Upper lobe of right lung (tissue), 1 donor: ENCODE measurements at regions not wholly inside any gene's neighbourhood (a gene's known extent, or its start where the extent isn't known, plus 50 kb on each side); places are given as distances from the start of the nearest gene placed in this dataset.

Source experiments
- ATAC-seq: fragments of 200-7000 bp; cut with Tn5 transposase; one replicate; pipeline ENCODE4 v1.9.1; 2020; ENCODE audit warnings: mild to moderate bottlenecking, moderate library complexity
- DNase-seq: peaks from one replicate; pipeline ENCODE4 v3.0.0-alpha.2; 2020
- H3K27ac ChIP-seq: fragments of 200-600 bp; one replicate; pipeline ENCODE4 v1.8.0; 2022
- H3K27me3 ChIP-seq: fragments of 200-600 bp; one replicate; pipeline ENCODE4 v1.8.0; 2022; ENCODE audit warnings: mild to moderate bottlenecking
- H3K36me3 ChIP-seq: fragments of 200-600 bp; one replicate; pipeline ENCODE4 v1.8.0; 2022
- H3K4me1 ChIP-seq: fragments of 200-600 bp; one replicate; pipeline ENCODE4 v1.8.0; 2022
- H3K4me3 ChIP-seq: fragments of 200-600 bp; one replicate; pipeline ENCODE4 v1.8.0; 2022; ENCODE audit warnings: mild to moderate bottlenecking
- H3K9me3 ChIP-seq: fragments of 200-600 bp; one replicate; pipeline ENCODE4 v1.8.0; 2022
- intact Hi-C: fragments of 100-400 bp; cut with DNase I; formaldehyde crosslinking; loops from one replicate; pipeline ENCODE4 v1.11.0; 2022
- TF ChIP-seq, protein P1 (sequence below): fragments of 200-600 bp; IDR thresholded peaks from one replicate; pipeline ENCODE4 v1.8.0; 2022; ENCODE audit warnings: antibody characterized with exemption
- donor health status: DM: no; HTN: yes; CAD: no; lungs with severe emphysema.

DNA sequence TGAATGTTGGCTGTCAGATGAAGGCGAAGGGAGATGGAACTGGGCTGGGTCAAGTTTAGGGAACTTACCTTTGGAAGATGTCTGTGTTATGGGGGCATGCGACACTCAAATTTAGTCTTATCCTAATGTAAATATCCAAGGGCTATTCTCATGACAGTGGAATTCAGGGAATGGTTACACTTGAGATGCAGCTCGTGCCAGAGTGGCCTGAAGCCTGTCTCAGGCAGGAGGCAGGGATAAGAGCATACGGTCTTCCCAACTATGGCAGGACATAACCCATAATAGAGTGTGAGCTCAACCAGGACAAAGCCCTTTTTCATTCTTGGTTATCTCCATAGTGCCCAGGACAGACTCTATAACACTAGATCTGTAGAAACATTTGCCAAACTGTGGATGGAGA, 393.3 kb upstream of the CDH11 start:
- no peak for ATAC-seq
- TF ChIP-seq, protein P1, sequence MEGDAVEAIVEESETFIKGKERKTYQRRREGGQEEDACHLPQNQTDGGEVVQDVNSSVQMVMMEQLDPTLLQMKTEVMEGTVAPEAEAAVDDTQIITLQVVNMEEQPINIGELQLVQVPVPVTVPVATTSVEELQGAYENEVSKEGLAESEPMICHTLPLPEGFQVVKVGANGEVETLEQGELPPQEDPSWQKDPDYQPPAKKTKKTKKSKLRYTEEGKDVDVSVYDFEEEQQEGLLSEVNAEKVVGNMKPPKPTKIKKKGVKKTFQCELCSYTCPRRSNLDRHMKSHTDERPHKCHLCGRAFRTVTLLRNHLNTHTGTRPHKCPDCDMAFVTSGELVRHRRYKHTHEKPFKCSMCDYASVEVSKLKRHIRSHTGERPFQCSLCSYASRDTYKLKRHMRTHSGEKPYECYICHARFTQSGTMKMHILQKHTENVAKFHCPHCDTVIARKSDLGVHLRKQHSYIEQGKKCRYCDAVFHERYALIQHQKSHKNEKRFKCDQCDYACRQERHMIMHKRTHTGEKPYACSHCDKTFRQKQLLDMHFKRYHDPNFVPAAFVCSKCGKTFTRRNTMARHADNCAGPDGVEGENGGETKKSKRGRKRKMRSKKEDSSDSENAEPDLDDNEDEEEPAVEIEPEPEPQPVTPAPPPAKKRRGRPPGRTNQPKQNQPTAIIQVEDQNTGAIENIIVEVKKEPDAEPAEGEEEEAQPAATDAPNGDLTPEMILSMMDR: no peak
- intact Hi-C loops: no loop called here

DNA sequence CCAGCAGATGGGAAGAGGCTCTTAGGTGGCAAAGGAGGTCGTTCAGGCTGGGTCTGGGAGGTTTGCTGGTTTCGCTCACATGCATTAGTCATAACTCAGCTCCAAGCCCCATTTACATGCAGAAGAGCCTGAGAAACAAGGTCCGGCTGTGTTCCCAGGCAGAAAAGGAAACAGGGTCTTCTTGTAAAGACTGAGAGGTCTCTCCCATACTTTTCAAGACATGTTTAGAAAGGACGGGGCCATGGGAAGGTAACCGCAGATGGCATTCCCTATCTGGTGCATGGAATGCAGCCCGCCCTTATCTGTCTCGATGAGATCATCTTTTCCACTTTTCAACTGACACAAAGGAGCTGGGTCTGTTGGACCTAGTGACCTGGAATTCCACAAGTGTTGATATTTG, 389.0 kb upstream of the CDH11 start:
- ATAC-seq (no peak), DNase-seq (no peak)
- no peaks in the 10 kb centered on the region for H3K27me3 ChIP-seq
- intact Hi-C loops: no loop called here
- no peaks in the 10 kb centered on the region for H3K4me1 ChIP-seq
- TF ChIP-seq, protein P1: no peak
- no peak overlapping the region for H3K4me3 ChIP-seq
- H3K27ac ChIP-seq: no peak overlapping the region
- H3K36me3 ChIP-seq: no peaks in the 10 kb centered on the region
- no peaks in the 10 kb centered on the region for H3K9me3 ChIP-seq

More for the DNA sequence above, 393.3 kb upstream of the CDH11 start:
- Histone ChIP-seq H3K27me3 (no peaks in the 10 kb centered on the region), H3K4me3 (no peak overlapping the region), H3K9me3 (no peaks in the 10 kb centered on the region), H3K36me3 (no peaks in the 10 kb centered on the region), H3K4me1 (no peaks in the 10 kb centered on the region), H3K27ac (no peak overlapping the region)
- DNase-seq: no peak

DNA sequence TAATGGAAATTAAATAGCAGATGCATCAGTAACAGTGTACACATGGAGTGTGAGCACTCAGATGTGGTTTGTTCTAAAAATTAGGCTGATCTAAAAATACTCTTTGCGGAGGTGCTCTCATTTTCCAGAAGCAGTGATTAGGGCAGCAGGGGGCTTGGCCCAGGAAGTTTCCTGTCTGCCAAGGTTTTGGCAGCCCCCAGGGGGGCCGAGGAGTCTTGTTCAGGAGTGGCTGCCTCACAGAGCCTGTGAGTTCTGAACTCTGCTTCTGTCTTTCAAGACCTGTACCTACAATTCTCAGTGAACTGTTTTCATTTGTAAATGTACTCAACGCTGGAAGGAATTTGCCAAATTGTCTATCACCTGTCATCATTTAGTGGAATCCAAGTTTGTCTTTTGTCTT, 388.4 kb upstream of the CDH11 start:
- no peak for ATAC-seq
- intact Hi-C loops: no loop called here

DNA sequence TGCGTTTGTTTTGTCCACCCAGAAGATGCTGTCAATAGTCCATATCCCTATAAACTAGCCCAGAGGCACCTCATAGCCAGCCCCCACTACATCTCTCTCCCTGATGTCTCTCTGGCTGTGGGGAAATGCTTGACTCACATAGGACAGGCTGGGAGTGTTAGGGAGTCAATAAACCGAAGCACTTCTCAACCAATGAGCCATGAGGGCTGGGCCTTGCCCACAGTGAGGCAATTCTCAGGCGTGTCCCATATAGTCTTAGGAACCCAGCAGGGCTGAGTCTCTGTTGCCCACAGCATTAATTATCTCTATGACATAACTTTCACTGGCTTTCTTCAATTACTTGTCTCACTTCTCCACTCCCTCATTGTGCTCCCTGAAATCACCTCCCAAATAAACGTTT, 387.3 kb upstream of the CDH11 start:
- Histone ChIP-seq H3K4me3 (no peak overlapping the region), H3K27ac (no peak overlapping the region), H3K4me1 (no peaks in the 10 kb centered on the region), H3K9me3 (no peaks in the 10 kb centered on the region), H3K36me3 (no peaks in the 10 kb centered on the region), H3K27me3 (no peaks in the 10 kb centered on the region)
- DNase-seq: no peak
- intact Hi-C loops: no loop called here
- no peak for ATAC-seq
- TF ChIP-seq, protein P1: no peak

More for the DNA sequence above, 388.4 kb upstream of the CDH11 start:
- Histone ChIP-seq H3K36me3 (no peaks in the 10 kb centered on the region), H3K9me3 (no peaks in the 10 kb centered on the region), H3K4me3 (no peak overlapping the region), H3K27ac (no peak overlapping the region), H3K27me3 (no peaks in the 10 kb centered on the region), H3K4me1 (no peaks in the 10 kb centered on the region)
- no peak for DNase-seq
- TF ChIP-seq, protein P1: no peak

DNA sequence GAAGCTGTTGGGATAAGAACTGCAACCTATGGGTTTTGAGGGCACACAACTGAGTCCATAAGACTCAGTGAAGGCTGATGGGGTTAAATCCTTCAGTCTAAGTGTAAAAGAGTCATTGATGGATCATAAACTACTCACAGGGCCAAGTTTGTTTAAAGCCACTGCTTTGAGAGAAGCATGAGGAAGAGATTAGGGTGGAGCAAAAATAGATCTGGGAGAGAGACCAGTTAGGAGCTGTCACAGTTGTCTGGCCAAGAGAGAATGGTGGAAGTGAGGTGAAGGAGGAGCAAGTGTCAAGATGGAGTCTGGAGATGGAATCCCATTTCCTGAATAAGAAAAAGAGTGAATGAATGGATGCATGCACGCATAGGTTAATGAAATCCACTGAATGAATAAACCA, 379.1 kb upstream of the CDH11 start:
- Histone ChIP-seq H3K4me1 (no peaks in the 10 kb centered on the region), H3K4me3 (no peak overlapping the region), H3K27me3 (no peaks in the 10 kb centered on the region), H3K36me3 (no peaks in the 10 kb centered on the region), H3K27ac (no peak overlapping the region), H3K9me3 (no peaks in the 10 kb centered on the region)
- intact Hi-C loops: no loop called here
- ATAC-seq (no peak), DNase-seq (no peak)
- TF ChIP-seq, protein P1: no peak

DNA sequence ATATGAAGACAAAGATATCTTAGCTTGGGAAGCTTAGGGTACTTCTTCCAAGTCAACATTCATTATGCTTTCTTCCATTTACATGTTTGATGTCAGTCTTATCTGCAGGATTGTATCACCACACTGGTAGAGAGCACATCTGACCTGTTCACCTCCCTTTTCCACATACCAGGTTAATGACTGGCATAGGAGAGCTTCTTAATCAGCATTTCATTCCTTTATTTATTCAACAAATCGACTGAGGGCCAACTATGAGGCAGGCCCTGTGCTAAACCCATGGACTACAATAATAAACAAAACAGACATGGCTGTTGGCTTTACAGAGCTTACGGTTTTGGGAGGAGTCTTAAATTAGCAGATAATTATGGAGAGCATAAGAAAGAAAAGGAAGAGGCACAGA, 378.1 kb upstream of the CDH11 start:
- intact Hi-C loops: no loop called here
- ATAC-seq: no peak

More for the DNA sequence above, 378.1 kb upstream of the CDH11 start:
- Histone ChIP-seq H3K27me3 (no peaks in the 10 kb centered on the region), H3K27ac (no peak overlapping the region), H3K4me3 (no peak overlapping the region), H3K9me3 (no peaks in the 10 kb centered on the region), H3K36me3 (no peaks in the 10 kb centered on the region), H3K4me1 (no peaks in the 10 kb centered on the region)
- DNase-seq: no peak
- TF ChIP-seq, protein P1: no peak
